Right ventricle myocardium superior (tissue), 1 donor: ENCODE measurements at regions not wholly inside any gene's neighbourhood (a gene's known extent, or its start where the extent isn't known, plus 50 kb on each side); places are given as distances from the start of the nearest gene placed in this dataset.
A peak's percentile ranks its signal among the peaks of the same experiment; 100 is the strongest.

ENCODE experiments used
- ATAC-seq: fragments of 200-7000 bp; cut with Tn5 transposase; one replicate; pipeline ENCODE4 v1.9.1; 2020; ENCODE audit warnings: mild to moderate bottlenecking; ENCODE audit not compliant: poor library complexity
- DNase-seq: peaks from one replicate; pipeline ENCODE4 v3.0.0-alpha.2; 2020
- intact Hi-C: fragments of 100-400 bp; cut with DNase I; formaldehyde crosslinking; loops from one replicate; pipeline ENCODE4 v1.11.2; 2022
- donor health status: DM: no; HTN: yes; CAD: no; lungs with severe emphysema.

DNA sequence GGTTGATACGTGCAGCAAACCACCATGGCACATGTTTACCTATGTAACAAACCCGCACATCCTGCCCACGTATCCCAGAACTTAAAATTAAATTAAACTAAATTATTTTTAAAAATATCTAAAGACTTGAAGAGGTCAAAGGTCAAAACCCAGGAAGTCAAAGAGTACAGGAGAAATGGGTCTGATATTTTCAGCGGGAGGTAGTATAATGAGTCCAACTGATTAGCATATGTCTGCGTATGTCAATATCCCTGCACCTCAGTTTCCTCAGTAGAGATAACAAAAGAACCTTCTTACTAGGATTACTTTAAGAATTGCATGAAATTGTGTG is 133.0 kb downstream of the TMEM26 start:
- intact Hi-C loops, result no loop called here
- ATAC-seq (no peak), DNase-seq (no peak)

DNA sequence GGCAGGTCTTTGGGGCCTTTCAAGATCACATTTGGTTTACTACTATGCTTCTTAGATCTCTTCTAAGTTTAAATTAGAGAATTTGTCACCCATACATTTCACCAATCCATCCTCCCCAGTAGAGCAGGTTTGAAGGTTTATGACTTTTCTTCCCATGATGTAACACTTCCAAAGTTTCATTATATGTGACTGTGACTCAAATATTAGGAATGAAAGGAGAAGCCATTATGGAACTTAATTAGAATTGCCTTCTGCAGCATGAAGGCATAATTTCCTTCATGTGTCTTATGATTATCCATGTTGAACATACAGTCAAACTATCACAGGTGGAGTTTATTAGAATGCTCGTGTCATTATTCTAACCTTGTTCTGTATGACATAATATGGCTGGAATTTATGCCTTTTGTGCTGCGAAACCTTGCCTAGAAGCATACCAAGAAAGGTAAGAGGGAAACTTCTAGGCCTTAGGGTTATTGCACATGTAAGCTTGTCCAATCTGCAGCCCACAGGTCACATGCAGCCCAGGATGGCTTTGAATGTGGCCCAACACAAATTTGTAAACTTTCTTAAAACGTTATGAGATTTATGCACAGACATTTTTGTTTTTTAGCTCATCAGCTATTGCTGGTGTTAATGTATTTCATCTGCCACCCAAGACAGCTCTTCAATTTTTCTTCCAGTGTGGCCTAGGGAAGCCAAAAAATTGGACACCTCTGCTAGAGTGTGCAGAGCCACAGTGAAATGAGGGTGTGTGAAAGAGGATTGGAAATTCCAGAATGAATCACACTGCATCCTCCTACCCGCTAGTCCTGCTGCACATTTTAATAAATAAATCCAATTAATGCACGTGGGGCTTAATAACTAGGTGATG is 133.6 kb downstream of the TMEM26 start:
- ATAC-seq (no peak), DNase-seq (no peak)
- intact Hi-C loops, result no loop called here

DNA sequence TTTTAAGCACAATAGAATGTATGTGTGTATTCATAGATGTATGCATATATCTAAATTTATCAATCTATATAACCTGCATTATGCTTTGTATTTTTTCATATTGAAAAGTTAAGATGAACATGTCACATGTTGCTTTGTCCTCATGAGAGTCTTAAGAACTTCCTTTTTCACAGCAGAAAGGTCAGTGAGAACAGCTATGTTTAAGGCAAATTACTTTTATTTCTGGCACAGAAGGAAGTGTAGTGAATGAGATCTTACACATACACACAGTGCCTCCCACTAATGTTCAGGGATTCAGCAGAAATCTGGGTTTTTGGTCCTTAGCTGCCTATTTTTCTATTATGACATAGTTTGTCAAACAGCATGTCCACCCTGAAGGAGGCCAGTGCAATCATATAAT is 134.8 kb downstream of the TMEM26 start:
- no peak for DNase-seq
- no peak for ATAC-seq
- intact Hi-C loops, result no loop called here

DNA sequence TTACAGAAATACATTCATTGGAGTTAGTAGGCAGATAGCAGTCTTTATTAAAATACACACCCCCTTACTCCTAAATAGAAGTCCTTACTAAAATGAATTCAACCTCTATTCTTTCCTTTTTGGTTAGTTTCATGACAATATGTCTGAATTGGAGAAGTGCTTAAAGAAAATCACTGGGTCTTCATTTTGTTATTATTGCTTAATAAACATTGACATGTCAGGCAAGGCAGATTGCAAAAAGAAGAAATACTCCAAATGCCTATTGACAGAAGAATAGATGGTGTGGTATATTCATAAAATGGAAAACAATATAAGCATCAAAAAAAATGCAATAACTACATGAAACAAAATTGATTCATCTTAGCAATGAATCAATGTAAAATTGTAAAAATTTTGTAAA is 135.5 kb downstream of the TMEM26 start:
- DNase-seq (no peak), ATAC-seq (no peak)
- intact Hi-C loops, result no loop called here

DNA sequence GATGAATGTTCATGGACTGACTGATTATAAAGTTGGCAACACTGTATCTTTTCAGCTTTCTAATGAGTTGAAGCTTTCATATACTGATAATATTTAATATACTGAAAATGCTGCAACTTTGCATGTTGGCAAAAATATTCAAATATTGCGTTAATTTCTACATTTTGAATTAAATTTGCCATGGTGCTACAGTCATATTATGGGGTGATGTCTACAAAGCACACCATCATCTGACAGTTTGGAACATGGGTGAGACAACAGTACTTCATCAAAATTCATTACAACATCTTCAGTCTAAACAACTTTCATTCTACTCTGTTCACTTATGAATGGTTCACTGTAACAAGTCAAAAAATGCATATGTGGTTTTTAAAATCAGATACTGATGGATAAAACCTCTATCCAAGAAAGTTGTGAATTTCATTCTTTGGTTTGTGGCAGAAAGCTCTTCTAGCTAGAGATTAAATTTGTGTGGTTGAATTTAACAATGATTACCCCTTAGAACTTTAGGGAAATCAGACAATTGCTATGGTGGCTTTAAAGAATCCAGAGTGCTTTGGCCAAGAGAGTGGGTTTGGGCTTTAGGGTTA is 136.4 kb downstream of the TMEM26 start:
- intact Hi-C loops, result no loop called here
- ATAC-seq (no peak), DNase-seq (no peak)

DNA sequence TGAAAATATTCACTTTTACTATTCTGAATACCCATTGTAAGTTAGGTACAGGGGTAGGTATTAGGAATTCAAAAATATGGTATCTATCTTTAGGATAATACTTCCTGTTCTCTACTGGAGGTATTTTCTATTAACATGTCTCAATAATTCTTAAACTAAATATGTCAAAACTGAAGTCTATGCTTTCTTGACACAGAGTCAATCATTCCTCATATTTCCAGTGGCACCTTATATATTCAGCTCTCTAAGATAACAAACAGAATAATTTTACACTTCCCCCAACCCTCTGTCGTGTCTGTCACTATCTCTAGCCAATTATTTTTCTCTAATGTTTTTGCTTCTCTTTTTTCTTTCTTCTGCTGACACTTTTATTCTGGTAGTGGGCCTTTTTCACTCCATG is 138.9 kb downstream of the TMEM26 start:
- DNase-seq (no peak), ATAC-seq (no peak)
- intact Hi-C loops, result no loop called here

DNA sequence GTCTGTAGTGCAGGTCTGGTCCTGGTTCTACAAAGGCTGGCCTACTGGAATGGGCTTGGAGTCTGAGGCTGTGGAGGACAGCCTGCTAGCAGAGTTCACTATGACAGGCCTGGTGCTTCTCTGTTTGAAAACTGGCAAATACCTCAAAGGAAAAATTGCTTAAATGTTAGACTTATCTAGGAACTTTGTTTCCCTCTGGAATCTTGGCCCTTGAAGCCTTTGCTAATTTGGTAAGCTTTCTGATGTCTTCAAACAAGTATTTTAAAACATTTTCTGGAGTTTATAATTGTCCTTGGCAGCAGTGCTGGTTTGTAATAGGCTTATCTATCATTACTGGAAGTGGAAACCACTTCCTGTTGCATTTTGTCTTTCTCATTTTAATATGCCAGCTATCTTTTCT is 139.7 kb downstream of the TMEM26 start:
- ATAC-seq (no peak), DNase-seq (no peak)
- intact Hi-C loops, result no loop called here

DNA sequence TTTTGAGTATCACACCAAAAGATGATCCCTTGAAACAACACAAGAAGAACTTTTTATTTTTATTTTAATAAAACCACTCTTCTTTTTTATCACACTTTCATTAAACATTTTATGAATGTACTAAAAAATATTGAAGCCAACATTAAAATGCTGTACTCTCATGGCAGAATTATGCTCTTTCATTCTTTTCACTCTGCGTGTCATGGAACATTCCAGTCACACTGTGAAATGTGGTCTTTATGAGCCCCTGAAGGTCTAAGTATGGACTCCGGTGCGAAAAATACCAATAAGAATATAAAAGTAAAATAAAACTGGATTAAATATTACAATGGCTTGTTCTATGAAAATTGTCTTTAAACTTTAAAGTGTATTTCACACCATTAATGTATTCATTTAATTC is 148.4 kb downstream of the TMEM26 start:
- ATAC-seq (no peak), DNase-seq (no peak)
- intact Hi-C loops, result no loop called here

DNA sequence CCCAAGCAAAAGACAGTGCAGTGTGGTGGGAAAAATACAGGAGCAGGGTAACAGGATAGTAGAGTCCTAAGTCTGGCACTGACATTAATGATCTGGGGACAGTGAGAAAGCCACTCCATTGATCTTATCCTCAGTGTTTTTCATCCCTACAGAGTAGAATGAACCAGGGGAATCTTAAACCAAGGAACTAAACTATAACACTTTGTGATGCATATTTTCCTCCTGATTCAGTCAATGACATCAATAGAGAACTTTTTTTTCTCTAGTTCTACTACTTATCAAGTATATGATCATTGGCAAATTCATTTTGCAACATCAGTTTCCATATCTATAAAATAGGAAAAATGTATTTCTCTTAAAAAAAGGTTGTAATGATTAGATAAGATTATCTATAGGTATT is 151.1 kb downstream of the TMEM26 start:
- DNase-seq, result no peak
- no peak for ATAC-seq
- intact Hi-C loops, result no loop called here

DNA sequence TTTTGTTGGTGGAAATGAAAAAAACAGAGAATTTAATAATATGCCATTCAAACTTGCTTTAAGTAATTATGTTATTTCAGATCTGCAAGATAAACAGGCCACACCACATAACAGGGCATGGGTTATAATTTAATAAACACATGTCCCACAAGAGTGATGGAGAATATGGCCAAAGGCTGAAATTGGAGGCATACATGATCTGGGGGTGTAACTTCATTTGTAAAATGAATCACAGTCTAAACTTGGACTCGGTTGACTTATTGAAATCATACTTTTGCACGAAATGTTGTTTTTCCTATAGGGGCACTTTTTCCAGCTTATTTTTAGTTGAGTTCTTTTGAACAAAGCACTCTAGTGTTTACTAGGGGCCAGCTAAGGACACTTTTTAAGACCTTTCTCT is 151.6 kb downstream of the TMEM26 start:
- ATAC-seq, result no peak
- DNase-seq, result no peak
- intact Hi-C loops, result no loop called here

DNA sequence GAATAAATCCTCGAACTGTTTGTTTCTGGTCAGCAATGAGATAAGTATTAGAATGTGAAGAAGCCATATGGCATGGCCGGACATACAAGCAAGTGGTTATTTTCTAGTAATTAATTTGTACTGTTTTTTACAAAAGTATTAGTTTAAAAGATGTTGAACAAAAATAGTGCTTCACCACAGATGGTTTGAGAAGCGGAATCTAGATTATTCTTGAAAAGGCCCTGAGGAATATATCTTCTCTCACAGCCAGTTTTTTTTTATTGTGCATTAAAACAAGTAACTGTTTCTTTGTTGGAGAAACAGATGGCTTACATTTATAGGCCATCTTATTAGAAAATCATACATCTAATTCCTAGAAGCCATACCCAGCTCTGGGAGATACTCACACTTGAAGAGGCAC is 153.3 kb downstream of the TMEM26 start:
- no peak for DNase-seq
- no peak for ATAC-seq
- intact Hi-C loops, result no loop called here

DNA sequence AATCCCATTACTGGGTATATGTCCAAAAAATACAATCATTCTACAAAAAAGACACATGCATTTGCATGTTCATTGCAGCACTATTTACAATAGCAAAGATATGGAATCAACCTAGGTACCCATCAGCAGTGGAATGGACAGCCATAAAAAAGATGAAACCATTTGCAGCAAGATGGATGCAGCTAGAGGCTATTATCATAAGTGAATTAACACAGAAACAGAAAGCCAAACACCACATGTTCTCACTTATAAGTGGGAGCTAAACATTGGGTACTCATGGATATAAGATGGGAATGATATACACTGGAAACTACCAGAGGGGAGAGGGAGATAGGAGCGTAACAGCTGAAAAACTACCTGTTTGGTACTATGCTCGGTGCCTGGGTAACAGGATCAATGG is 154.0 kb downstream of the TMEM26 start:
- no peak for ATAC-seq
- intact Hi-C loops, result no loop called here
- no peak for DNase-seq

DNA sequence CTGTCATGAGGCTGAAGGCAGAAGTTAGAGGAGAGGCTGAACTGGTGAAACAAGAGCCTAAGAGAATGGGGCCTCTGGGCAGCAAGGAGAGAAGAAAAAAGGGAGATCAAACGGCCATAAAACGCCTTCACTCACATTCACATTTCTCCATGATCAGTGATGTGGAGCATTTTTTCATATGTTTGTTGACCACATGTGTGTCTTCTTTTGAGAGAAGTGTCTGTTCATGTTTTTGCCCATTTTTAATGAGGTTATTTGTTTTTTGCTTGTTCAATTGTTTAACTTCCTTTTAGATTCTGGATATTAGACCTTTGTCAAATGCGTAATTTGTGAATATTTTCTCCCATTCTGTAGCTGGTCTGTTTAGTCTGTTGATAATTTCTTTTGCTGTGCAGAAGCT is 155.0 kb downstream of the TMEM26 start:
- DNase-seq, result no peak
- intact Hi-C loops, result no loop called here
- ATAC-seq, result no peak

DNA sequence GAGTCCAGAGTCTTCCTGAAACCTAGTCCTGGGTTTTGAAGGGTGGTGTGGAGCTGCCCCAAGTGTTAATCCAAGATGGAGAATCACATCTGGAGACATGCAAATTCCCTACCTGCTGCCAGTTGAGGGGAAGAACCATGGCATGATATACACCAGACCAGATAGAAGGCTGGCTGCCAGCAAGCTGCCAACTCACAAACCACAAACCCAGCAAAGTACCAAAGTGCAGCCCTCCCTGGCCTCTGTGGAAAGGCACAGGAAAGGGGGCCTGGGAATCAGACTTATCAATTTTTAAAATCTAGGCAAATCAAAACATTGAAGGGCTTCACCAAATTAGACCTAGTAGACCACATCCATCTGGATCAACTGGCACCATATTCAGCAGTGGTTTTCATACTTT is 157.0 kb downstream of the TMEM26 start:
- intact Hi-C loops, result no loop called here
- ATAC-seq, result no peak
- DNase-seq, result no peak

DNA sequence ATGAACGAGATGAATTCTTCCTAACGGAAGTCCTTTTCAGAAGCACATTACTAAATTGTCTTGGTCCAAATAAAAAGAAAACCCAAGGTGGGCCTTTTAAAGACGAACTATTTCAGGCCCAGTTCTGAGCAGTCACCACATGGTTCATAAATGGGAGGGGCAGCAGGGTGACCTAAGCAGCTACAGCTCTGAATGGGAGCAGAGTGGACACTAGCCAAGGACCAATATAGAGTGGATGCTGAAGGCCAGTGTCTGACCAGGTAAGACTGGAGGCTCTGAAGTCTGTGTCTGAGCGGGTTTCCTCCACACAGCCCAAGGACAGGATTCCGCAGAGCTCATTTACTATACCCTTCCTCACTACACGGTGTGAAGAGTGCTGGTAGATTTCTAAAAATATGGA is 159.1 kb downstream of the TMEM26 start:
- DNase-seq (no peak), ATAC-seq (no peak)
- intact Hi-C loops, result no loop called here

DNA sequence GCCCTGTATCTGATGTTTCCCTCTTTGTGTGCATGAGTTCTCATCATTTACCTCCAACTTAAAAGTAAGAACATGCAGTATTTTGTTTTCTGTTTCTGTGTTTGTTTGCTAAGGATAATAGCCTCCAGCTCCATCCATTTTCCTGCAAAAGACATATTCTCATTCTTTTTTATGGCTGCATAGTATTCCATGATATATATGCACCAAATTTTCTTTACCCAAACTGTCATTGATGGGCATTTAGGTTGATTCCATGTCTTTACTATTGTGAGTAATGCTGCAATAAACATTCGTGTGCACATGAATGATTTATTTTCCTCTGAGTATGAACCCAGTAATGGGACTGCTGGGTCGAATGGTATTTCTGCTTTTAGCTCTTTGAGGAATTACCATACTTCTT is 163.4 kb downstream of the TMEM26 start:
- DNase-seq (no peak), ATAC-seq (no peak)
- intact Hi-C loops, result loop anchor here (5.0 kb wide), 1 partner anchor 478 kb away; no protein-coding TSS in a partner anchor

DNA sequence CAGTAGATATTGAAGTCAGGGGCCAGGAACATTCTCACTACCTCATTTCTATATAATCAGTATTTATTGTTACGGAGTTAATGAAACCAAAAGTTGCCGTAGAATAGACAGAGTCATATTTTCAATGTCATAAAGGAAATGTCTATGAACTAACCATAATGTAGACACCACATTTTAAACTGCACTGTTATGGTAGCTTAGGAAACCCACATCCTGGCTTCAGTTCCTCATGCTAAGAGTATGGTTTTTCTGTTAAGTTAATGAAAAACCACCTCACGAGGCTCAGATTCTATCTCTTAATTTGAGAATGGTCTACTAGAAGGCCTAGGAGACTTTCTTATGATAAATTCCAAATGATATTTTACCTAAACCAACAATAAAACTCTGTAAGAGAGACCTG is 166.5 kb downstream of the TMEM26 start:
- DNase-seq (no peak), ATAC-seq (no peak)
- intact Hi-C loops, result loop anchor here (5.0 kb wide), 1 partner anchor 474 kb away; no protein-coding TSS in a partner anchor

DNA sequence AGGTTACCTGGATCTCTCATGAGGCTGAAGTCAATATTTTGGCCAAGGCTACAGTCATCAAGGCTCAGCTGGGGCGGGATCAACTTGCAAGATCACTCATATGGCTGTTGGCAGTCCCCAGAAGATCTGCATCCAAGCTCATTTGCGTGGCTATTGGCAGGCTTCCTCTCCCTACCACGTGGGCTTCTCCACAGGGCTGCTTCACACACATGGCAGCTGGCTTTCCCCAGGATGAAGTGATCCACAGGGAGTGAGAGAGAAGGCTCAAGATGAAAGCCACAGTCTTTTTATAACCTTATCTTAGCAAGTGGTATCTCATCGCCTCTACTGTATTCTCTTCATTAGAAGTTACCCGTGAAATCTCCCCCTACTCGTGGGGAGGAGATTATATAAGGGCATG is 167.4 kb downstream of the TMEM26 start:
- intact Hi-C loops, result loop anchor here (5.0 kb wide), 1 partner anchor 473 kb away; no protein-coding TSS in a partner anchor
- DNase-seq (peak; percentile 26), ATAC-seq (no peak)

DNA sequence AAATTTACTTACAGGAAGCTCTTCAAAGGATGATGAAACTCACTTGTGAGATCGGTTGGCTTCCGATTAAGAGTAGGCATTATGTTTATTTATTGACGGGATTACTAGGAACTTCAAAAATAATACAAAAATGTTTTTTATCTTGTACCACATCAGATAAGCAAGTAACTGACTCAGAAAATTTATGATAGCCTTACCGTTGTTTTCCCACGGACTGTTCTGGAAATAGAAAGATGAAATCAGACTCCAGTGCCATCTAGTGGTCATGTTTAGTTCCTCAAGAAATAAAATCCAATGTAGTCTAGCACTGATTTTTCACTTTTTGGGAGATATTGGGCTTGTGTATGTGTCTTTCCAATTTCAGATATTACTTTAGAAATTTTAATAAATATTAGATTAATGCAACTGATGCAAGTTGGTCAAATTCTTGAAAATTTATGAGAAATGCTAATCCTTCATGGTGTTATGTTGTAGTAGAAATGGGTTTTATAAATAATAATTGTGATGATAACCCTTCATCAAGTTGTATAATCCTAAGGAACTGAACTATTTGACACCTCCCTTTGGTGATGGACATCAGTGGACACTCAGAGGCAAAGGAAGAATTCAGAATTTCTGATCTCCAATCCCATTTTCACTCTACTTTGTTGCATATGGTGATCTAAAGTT is 168.8 kb downstream of the TMEM26 start:
- intact Hi-C loops, result loop anchor here (5.0 kb wide), 1 partner anchor 147 kb away; no protein-coding TSS in a partner anchor
- DNase-seq (no peak), ATAC-seq (peak; percentile 66)
